Muscle of leg (tissue), 3 donors: ENCODE measurements at regions not wholly inside any gene's neighbourhood (a gene's known extent, or its start where the extent isn't known, plus 50 kb on each side); places are given as distances from the start of the nearest gene placed in this dataset.
"Not testable (repeated sequence)": the region's sequence is repeated elsewhere in the genome, so short reads cannot be mapped to it uniquely, and the experiment has no call there.

Experiments used
- DNase-seq: peaks from one replicate; pipeline ENCODE4 v3.0.0; 2013
- H3K27ac ChIP-seq: one replicate; pipeline ENCODE4 v1.5.1; 2013; ENCODE audit warnings: mild to moderate bottlenecking, low read length, control low read depth
- H3K27me3 ChIP-seq: one replicate; pipeline ENCODE4 v1.6.1; 2013; ENCODE audit warnings: low read length; ENCODE audit not compliant: control insufficient read depth, insufficient read depth
- H3K36me3 ChIP-seq: one replicate; pipeline ENCODE4 v1.6.1; 2013; ENCODE audit warnings: low read length; ENCODE audit not compliant: control insufficient read depth, insufficient read depth
- H3K4me1 ChIP-seq: one replicate; pipeline ENCODE4 v1.6.1; 2013; ENCODE audit warnings: low read length; ENCODE audit not compliant: control insufficient read depth, insufficient read depth
- H3K4me3 ChIP-seq: one replicate; pipeline ENCODE4 v1.5.1; 2013; ENCODE audit warnings: low read length, control low read depth
- H3K9me3 ChIP-seq: replicated peaks from 2 replicates; pipeline ENCODE4 v1.6.1; 2013; ENCODE audit warnings: low read depth, low read length; ENCODE audit not compliant: control insufficient read depth
- WGBS: methylation state at CpG from one replicate; pipeline ENCODE4 v1.1.5; 2013; ENCODE audit warnings: missing lambda C conversion rate; ENCODE audit not compliant: insufficient coverage; 5-methylcytosine and 5-hydroxymethylcytosine counted together

- no peaks in the 10 kb centered on the region for H3K4me1 ChIP-seq
- peaks cover 33% of the 10 kb centered on the region for H3K9me3 ChIP-seq
- no peak for DNase-seq
- WGBS = 11% methylated on average over 2 of the region's 7 CpGs
- no peaks in the 10 kb centered on the region for H3K36me3 ChIP-seq
- no peak overlapping the region for H3K27ac ChIP-seq
- no peak overlapping the region for H3K4me3 ChIP-seq
- no peaks in the 10 kb centered on the region for H3K27me3 ChIP-seq
These were observed 685.0 kb downstream of the TMEM121 start for GRCh38 chr14:106211334-106211900.

- Histone ChIP-seq H3K36me3 (no peaks in the 10 kb centered on the region), H3K27me3 (no peaks in the 10 kb centered on the region), H3K9me3 (peaks cover 30% of the 10 kb centered on the region), H3K4me1 (no peaks in the 10 kb centered on the region), H3K27ac (no peak overlapping the region), H3K4me3 (no peak overlapping the region)
- 24% methylated on average over 2 of the region's 2 CpGs for WGBS
- DNase-seq = no peak
These were observed 688.8 kb downstream of the TMEM121 start for GRCh38 chr14:106215229-106215628.

DNA sequence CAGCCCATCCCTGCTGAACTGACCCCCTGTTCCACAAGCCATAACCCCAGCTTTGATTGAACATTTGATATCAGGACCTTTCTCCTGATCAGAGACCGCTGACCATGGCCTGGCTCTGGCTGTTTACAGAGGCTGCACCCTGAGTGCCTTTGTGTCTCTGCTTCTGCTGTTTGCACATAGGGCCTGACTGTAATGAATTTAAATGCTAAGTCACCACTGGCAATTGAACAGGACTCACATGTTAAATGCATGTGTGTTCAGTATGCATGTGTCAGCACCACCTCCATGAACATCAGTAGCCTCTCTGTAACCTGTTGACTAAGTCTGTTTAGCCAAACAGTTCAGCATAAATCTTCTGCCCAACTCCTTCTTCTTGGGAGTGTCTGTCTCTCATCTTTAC is 690.3 kb downstream of the TMEM121 start:
- Histone ChIP-seq H3K27ac (no peak overlapping the region), H3K9me3 (peaks cover 24% of the 10 kb centered on the region), H3K27me3 (no peaks in the 10 kb centered on the region), H3K4me1 (no peaks in the 10 kb centered on the region), H3K4me3 (no peak overlapping the region), H3K36me3 (no peaks in the 10 kb centered on the region)
- 63% methylated on average over 1 of the region's 1 CpG for WGBS
- no peak for DNase-seq

DNA sequence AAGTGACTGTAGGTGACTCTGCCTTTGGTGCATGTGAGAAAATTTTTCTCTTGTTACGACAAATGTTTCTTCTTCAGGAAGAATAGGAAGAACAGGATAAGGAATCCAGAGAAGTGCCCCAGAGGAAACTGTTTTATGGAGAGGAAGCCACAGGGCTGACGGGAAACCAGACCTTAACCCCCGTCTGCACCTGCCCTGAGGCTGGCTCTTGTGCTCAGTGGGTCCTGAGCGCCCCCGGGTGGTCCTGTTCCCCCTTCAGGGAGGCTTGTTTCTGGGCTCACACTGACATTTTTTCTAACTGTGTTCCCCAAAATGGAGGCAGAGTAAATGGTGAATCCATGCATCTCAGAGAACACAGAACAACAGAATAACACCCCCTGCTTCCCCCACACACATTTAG is 691.8 kb downstream of the TMEM121 start:
- Histone ChIP-seq H3K36me3 (no peaks in the 10 kb centered on the region), H3K4me3 (no peak overlapping the region), H3K27me3 (no peaks in the 10 kb centered on the region), H3K27ac (no peak overlapping the region), H3K4me1 (no peaks in the 10 kb centered on the region), H3K9me3 (peaks cover 28% of the 10 kb centered on the region)
- WGBS = no CpG with 5 or more reads among the region's 5 CpGs
- no peak for DNase-seq

DNA sequence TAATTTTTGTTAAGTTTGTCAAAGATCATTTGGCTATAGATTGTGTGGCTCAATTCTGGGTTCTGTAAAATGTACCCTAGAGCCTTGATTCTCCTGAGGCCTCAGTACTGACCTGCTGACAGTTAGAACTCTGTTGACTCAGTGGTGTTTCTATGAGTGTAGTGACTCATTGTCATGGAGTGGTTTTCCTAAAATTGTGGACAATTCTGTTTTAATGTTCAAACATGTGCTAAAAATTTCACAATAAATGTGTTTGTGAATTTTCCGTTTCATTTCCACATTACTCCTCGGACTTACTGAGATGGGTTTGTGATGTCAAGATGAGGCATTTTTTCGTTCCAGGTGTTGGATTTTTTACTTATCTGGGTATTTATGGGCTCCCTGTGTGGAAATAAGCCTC is 695.9 kb downstream of the TMEM121 start:
- no peaks in the 10 kb centered on the region for H3K36me3 ChIP-seq
- no peak overlapping the region for H3K27ac ChIP-seq
- no peak for DNase-seq
- H3K4me3 ChIP-seq = no peak overlapping the region
- H3K9me3 ChIP-seq = peaks cover 34% of the 10 kb centered on the region
- H3K4me1 ChIP-seq = no peaks in the 10 kb centered on the region
- no peaks in the 10 kb centered on the region for H3K27me3 ChIP-seq
- no CpG with 5 or more reads among the region's 3 CpGs for WGBS

DNA sequence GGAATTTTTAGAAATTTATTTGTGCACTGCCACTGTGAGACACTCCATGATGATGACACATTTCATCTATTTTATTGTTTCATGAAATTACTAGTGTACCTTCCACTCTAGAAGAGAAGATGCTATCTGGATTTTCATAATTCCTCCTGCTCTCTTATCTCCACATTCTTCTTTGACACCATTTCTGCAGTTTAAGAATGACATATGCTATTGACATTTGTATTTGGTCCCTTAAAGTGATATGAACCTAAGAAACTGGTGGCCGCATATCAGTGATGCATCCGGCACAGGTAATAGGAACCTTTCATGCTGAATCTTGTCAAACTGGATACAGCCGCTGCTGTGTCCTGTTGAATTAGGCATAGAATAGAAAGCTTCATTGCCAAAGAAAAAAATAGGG is 696.3 kb downstream of the TMEM121 start:
- no peaks in the 10 kb centered on the region for H3K36me3 ChIP-seq
- H3K27me3 ChIP-seq = no peaks in the 10 kb centered on the region
- no peaks in the 10 kb centered on the region for H3K4me1 ChIP-seq
- H3K27ac ChIP-seq = no peak overlapping the region
- peaks cover 31% of the 10 kb centered on the region for H3K9me3 ChIP-seq
- no peak for DNase-seq
- no peak overlapping the region for H3K4me3 ChIP-seq
- whole genome bisulfite sequencing = 96% methylated on average over 2 of the region's 3 CpGs

DNA sequence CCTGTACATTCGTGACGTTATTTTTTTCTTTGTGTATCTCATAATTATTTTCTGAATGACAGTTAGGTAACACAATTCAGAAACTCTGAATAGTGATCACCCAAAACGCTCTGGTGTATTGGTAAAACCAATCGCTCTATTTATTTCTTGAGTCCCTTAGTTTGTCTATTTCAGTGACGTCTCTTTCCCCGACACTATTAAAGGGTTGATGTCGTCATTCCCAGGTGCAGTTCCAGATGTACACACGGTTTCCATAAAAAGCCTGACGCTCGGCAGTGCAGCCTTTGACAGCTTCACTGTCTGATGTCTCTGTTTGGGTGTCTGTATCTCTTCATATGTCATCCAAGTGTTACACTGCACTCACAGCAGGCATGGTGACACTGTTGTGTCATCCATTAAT is 701.4 kb downstream of the TMEM121 start:
- peaks cover 31% of the 10 kb centered on the region for H3K9me3 ChIP-seq
- H3K27me3 ChIP-seq = no peaks in the 10 kb centered on the region
- no peak for DNase-seq
- no peak overlapping the region for H3K27ac ChIP-seq
- H3K36me3 ChIP-seq = no peaks in the 10 kb centered on the region
- WGBS = 62% methylated on average over 7 of the region's 10 CpGs
- H3K4me3 ChIP-seq = no peak overlapping the region
- H3K4me1 ChIP-seq = no peaks in the 10 kb centered on the region

DNA sequence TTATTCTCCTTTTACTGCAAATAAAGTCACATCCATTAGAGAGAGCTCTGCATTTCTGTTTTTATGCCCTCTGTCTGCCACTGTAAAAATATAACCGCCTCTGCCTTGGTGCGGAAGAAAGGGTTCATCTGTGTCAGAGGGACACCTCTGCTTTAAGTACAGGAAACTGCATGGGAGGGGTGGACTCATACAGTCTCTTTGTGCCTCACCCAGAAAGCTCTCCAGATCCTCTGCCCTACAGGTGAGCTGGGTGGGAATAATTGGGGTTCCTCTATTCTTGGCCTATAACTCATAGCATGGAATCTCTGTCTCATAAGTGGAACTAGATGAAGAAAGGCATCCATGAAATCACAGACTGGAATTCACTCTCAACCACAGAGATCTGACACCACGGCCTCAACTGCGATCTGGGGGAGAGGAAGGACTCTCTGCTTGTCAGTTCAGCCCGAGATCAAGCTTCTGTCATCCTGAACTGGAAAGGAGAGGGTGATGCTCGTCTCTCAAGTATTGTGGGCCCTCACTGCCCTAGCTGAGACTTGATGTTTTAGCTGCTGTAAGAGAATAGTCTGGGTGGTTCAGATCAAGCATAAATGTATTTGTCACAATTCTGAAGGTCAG is 702.3 kb downstream of the TMEM121 start:
- no peaks in the 10 kb centered on the region for H3K27me3 ChIP-seq
- H3K4me3 ChIP-seq = no peak overlapping the region
- WGBS = 38% methylated on average over 2 of the region's 6 CpGs
- peaks cover 31% of the 10 kb centered on the region for H3K9me3 ChIP-seq
- DNase-seq = no peak
- no peaks in the 10 kb centered on the region for H3K36me3 ChIP-seq
- H3K27ac ChIP-seq = no peak overlapping the region
- no peaks in the 10 kb centered on the region for H3K4me1 ChIP-seq

DNA sequence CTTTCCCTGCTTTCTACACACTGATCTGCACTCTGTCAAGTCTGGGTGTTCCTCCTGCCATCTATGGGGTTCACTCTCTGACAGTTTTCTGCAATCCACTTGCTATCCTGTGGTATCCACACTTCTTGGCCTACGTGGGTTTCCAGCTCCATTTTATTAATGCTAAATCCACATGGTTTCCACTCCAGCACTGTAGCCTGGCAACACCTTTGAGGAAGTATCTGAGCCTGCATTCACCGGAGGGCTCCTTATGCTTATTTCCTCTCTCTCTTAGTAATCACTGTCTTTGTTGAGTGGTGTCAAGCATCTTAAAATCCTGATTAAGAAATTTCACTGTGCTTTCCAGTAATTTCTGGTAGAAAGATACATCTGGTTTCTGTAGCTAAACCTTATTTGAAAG is 703.7 kb downstream of the TMEM121 start:
- Histone ChIP-seq H3K9me3 (peaks cover 33% of the 10 kb centered on the region), H3K27ac (no peak overlapping the region), H3K4me1 (no peaks in the 10 kb centered on the region), H3K36me3 (no peaks in the 10 kb centered on the region), H3K27me3 (no peaks in the 10 kb centered on the region), H3K4me3 (no peak overlapping the region)
- no CpG with 5 or more reads among the region's 2 CpGs for WGBS
- DNase-seq = no peak

GRCh38 chr14:106233191-106233590 is 706.8 kb downstream of the TMEM121 start:
- H3K4me1 ChIP-seq, H3K27ac ChIP-seq, DNase-seq, H3K27me3 ChIP-seq, H3K36me3 ChIP-seq, H3K4me3 ChIP-seq: not testable (repeated sequence)
- peaks cover 37% of the 10 kb centered on the region for H3K9me3 ChIP-seq
- no CpG with 5 or more reads among the region's 3 CpGs for WGBS
